Naive thymus-derived CD4-positive, alpha-beta T cell (primary cell): ENCODE measurements at regions not wholly inside any gene's neighbourhood (a gene's known extent, or its start where the extent isn't known, plus 50 kb on each side); places are given as distances from the start of the nearest gene placed in this dataset.

Experiments used
- ATAC-seq: fragments of 150-1000 bp; cut with Tn5 transposase; 2 replicates; pipeline ENCODE4 v1.10.0; 2021; ENCODE audit warnings: mild to moderate bottlenecking, moderate library complexity
- CTCF ChIA-PET: fragments of 350-600 bp; sonication (Branson Sonifier 250); formaldehyde crosslinking; loops from one replicate; lab custom pipeline; 2021; ENCODE audit warnings: antibody characterized with exemption; lab: Charles Lee
- POLR2A ChIA-PET: fragments of 350-600 bp; sonication (Branson Sonifier 250); formaldehyde crosslinking; loops from one replicate; lab custom pipeline; 2021; ENCODE audit warnings: antibody characterized with exemption, inconsistent platforms; lab: Charles Lee
- DNase-seq, 9 donors: peaks; one replicate each; pipeline versions ENCODE4 v3.0.0 to v3.0.0-alpha.2; 2020 to 2022; ENCODE audit warnings: mixed read lengths in 1 of 9
- H3K27ac ChIP-seq: one replicate; pipeline ENCODE4 v1.7.0; 2013; ENCODE audit warnings: mild to moderate bottlenecking, low read depth, low read length, moderate library complexity
- H3K27me3 ChIP-seq, 2 donors: one replicate each; pipeline ENCODE4 v1.7.0; 2013; ENCODE audit warnings: low read length in 2 of 2, mild to moderate bottlenecking in 2 of 2, moderate library complexity in 2 of 2; ENCODE audit not compliant: control insufficient read depth in 2 of 2, insufficient read depth in 2 of 2
- H3K36me3 ChIP-seq, 3 experiments: 1 replicate in 2 of 3; 2 replicates in 1 of 3; pipeline ENCODE4 v1.7.0; 2013; ENCODE audit warnings: low read length in 3 of 3, mild to moderate bottlenecking in 3 of 3, moderate library complexity in 1 of 3; ENCODE audit not compliant: insufficient read depth in 3 of 3, control insufficient read depth in 2 of 3
- H3K4me1 ChIP-seq, 2 donors: one replicate each; pipeline ENCODE4 v1.7.0; 2013; ENCODE audit warnings: low read length in 2 of 2, mild to moderate bottlenecking in 2 of 2, moderate library complexity in 1 of 2; ENCODE audit not compliant: control insufficient read depth in 2 of 2, insufficient read depth in 2 of 2
- H3K4me3 ChIP-seq: 2 replicates; pipeline ENCODE4 v1.7.0; 2013; ENCODE audit warnings: mild to moderate bottlenecking, low read length
- H3K9me3 ChIP-seq, 3 experiments: 1 replicate in 2 of 3; 2 replicates in 1 of 3; pipeline ENCODE4 v1.7.0; 2013; ENCODE audit warnings: low read length in 3 of 3; ENCODE audit not compliant: control insufficient read depth in 2 of 3
- H3K27ac Mint-ChIP-seq, 9 donors: one replicate each; pipeline ENCODE4 v1.8.0; 2020 to 2022; ENCODE audit warnings: mixed read lengths in 9 of 9, mild to moderate bottlenecking in 8 of 9, moderate library complexity in 5 of 9, inconsistent platforms in 2 of 9
- H3K27me3 Mint-ChIP-seq, 5 donors: one replicate each; pipeline ENCODE4 v1.8.0; 2021 to 2022; ENCODE audit warnings: mixed read lengths in 5 of 5, mild to moderate bottlenecking in 1 of 5
- H3K36me3 Mint-ChIP-seq, 5 donors: one replicate each; pipeline ENCODE4 v1.8.0; 2020 to 2022; ENCODE audit warnings: mixed read lengths in 5 of 5, mild to moderate bottlenecking in 3 of 5, inconsistent platforms in 1 of 5
- H3K4me1 Mint-ChIP-seq, 7 donors: one replicate each; pipeline ENCODE4 v1.8.0; 2020 to 2022; ENCODE audit warnings: mixed read lengths in 7 of 7, mild to moderate bottlenecking in 3 of 7, inconsistent platforms in 1 of 7
- H3K4me3 Mint-ChIP-seq, 10 donors: one replicate each; pipeline ENCODE4 v1.8.0; 2020 to 2022; ENCODE audit warnings: mild to moderate bottlenecking in 10 of 10, mixed read lengths in 10 of 10, moderate library complexity in 6 of 10, inconsistent platforms in 2 of 10
- H3K9me3 Mint-ChIP-seq, 11 donors: one replicate each; pipeline ENCODE4 v1.8.0; 2020 to 2022; ENCODE audit warnings: mixed read lengths in 11 of 11, mild to moderate bottlenecking in 4 of 11, inconsistent platforms in 1 of 11, moderate library complexity in 1 of 11
- intact Hi-C, 2 donors: fragments of 100-400 bp; cut with micrococcal nuclease; formaldehyde crosslinking; loops; one replicate each; pipeline ENCODE4 v1.15.1; 2023

GRCh38 chr6:21448485-21449109 lies 145.0 kb upstream of the SOX4 start:
- Histone ChIP-seq H3K4me3 (no peak overlapping the region), H3K27ac (no peak overlapping the region), H3K36me3 (no peaks in the 10 kb centered on the region), H3K27me3 (no peaks in the 10 kb centered on the region), H3K9me3 (no peaks in the 10 kb centered on the region), H3K4me1 (no peaks in the 10 kb centered on the region)
- H3K36me3 Mint-ChIP-seq, result no peaks in the 10 kb centered on the region
- peaks cover 0 to 2% (median 0%) of the 10 kb centered on the region in 11 donors for H3K9me3 Mint-ChIP-seq
- ChIA-PET POLR2A (no interaction called here), CTCF (no interaction called here)
- no peak overlapping the region for H3K27ac Mint-ChIP-seq
- peaks cover 4 to 36% (median 10%) of the 10 kb centered on the region in 5 donors for H3K27me3 Mint-ChIP-seq
- H3K4me3 Mint-ChIP-seq, result no peak overlapping the region
- DNase-seq (no peak), ATAC-seq (no peak)
- intact Hi-C loops, result no loop called here
- H3K4me1 Mint-ChIP-seq, result no peaks in the 10 kb centered on the region

GRCh38 chr6:21450149-21450548 lies 143.4 kb upstream of the SOX4 start:
- no peak overlapping the region for H3K27ac Mint-ChIP-seq
- Histone ChIP-seq H3K27me3 (no peaks in the 10 kb centered on the region), H3K36me3 (no peaks in the 10 kb centered on the region), H3K27ac (no peak overlapping the region), H3K4me1 (no peaks in the 10 kb centered on the region), H3K4me3 (no peak overlapping the region), H3K9me3 (no peaks in the 10 kb centered on the region)
- CTCF ChIA-PET, result no interaction called here
- H3K4me1 Mint-ChIP-seq, result no peaks in the 10 kb centered on the region
- H3K36me3 Mint-ChIP-seq, result no peaks in the 10 kb centered on the region
- ATAC-seq (no peak), DNase-seq (no peak)
- POLR2A ChIA-PET, result no interaction called here
- peaks cover 4 to 32% (median 8%) of the 10 kb centered on the region in 5 donors for H3K27me3 Mint-ChIP-seq
- peaks cover 0 to 2% (median 0%) of the 10 kb centered on the region in 11 donors for H3K9me3 Mint-ChIP-seq
- no peak overlapping the region for H3K4me3 Mint-ChIP-seq
- intact Hi-C loops, result no loop called here

- Histone ChIP-seq H3K4me3 (no peak overlapping the region), H3K36me3 (no peaks in the 10 kb centered on the region), H3K27ac (no peak overlapping the region), H3K4me1 (no peaks in the 10 kb centered on the region), H3K27me3 (no peaks in the 10 kb centered on the region), H3K9me3 (no peaks in the 10 kb centered on the region)
- ATAC-seq (no peak), DNase-seq (no peak)
- Mint-ChIP-seq H3K4me3 (no peak overlapping the region), H3K27ac (no peak overlapping the region), H3K27me3 (peaks cover 4 to 28% (median 7%) of the 10 kb centered on the region in 5 donors), H3K36me3 (no peaks in the 10 kb centered on the region), H3K4me1 (no peaks in the 10 kb centered on the region), H3K9me3 (peaks cover 0 to 2% (median 0%) of the 10 kb centered on the region in 11 donors)
- CTCF ChIA-PET, result no interaction called here
- POLR2A ChIA-PET, result no interaction called here
- intact Hi-C loops, result no loop called here
Observed at GRCh38 chr6:21450628-21451027, 142.9 kb upstream of the SOX4 start.

- no peak overlapping the region for H3K4me3 ChIP-seq
- intact Hi-C loops, result no loop called here
- no peaks in the 10 kb centered on the region for H3K9me3 ChIP-seq
- ChIA-PET POLR2A (no interaction called here), CTCF (no interaction called here)
- no peak overlapping the region for H3K27ac ChIP-seq
- Mint-ChIP-seq H3K4me1 (no peaks in the 10 kb centered on the region), H3K9me3 (peaks cover 0 to 2% (median 0%) of the 10 kb centered on the region in 11 donors), H3K27ac (no peak overlapping the region), H3K27me3 (peaks cover 4 to 22% (median 7%) of the 10 kb centered on the region in 5 donors), H3K36me3 (no peaks in the 10 kb centered on the region), H3K4me3 (no peak overlapping the region)
- H3K36me3 ChIP-seq, result no peaks in the 10 kb centered on the region
- H3K4me1 ChIP-seq, result no peaks in the 10 kb centered on the region
- DNase-seq (no peak), ATAC-seq (no peak)
- no peaks in the 10 kb centered on the region for H3K27me3 ChIP-seq
Observed at GRCh38 chr6:21451546-21452013, 142.0 kb upstream of the SOX4 start.

GRCh38 chr6:21454262-21454661 lies 139.3 kb upstream of the SOX4 start:
- POLR2A ChIA-PET, result no interaction called here
- no peak for DNase-seq
- Histone ChIP-seq H3K4me1 (no peaks in the 10 kb centered on the region), H3K36me3 (no peaks in the 10 kb centered on the region), H3K4me3 (no peak overlapping the region), H3K9me3 (no peaks in the 10 kb centered on the region), H3K27me3 (no peaks in the 10 kb centered on the region), H3K27ac (no peak overlapping the region)
- intact Hi-C loops, result no loop called here
- Mint-ChIP-seq H3K4me1 (no peaks in the 10 kb centered on the region), H3K36me3 (no peaks in the 10 kb centered on the region), H3K4me3 (no peak overlapping the region), H3K27me3 (peaks cover 0 to 22% (median 7%) of the 10 kb centered on the region in 5 donors), H3K27ac (no peak overlapping the region), H3K9me3 (peaks cover 0 to 2% (median 0%) of the 10 kb centered on the region in 11 donors)
- CTCF ChIA-PET, result no interaction called here
- ATAC-seq, result no peak

GRCh38 chr6:21455071-21455470 lies 138.5 kb upstream of the SOX4 start:
- no peaks in the 10 kb centered on the region for H3K4me1 ChIP-seq
- DNase-seq (no peak), ATAC-seq (no peak)
- H3K27me3 ChIP-seq, result no peaks in the 10 kb centered on the region
- no peak overlapping the region for H3K27ac Mint-ChIP-seq
- CTCF ChIA-PET, result no interaction called here
- H3K36me3 ChIP-seq, result no peaks in the 10 kb centered on the region
- no peak overlapping the region for H3K27ac ChIP-seq
- no peaks in the 10 kb centered on the region for H3K36me3 Mint-ChIP-seq
- H3K4me3 Mint-ChIP-seq, result no peak overlapping the region
- POLR2A ChIA-PET, result no interaction called here
- intact Hi-C loops, result no loop called here
- no peaks in the 10 kb centered on the region for H3K4me1 Mint-ChIP-seq
- no peaks in the 10 kb centered on the region for H3K9me3 ChIP-seq
- H3K27me3 Mint-ChIP-seq, result peaks cover 0 to 17% (median 3%) of the 10 kb centered on the region in 5 donors
- no peak overlapping the region for H3K4me3 ChIP-seq
- H3K9me3 Mint-ChIP-seq, result peaks cover 0 to 2% (median 0%) of the 10 kb centered on the region in 11 donors

GRCh38 chr6:21457647-21458046 lies 135.9 kb upstream of the SOX4 start:
- H3K4me3 ChIP-seq, result no peak overlapping the region
- H3K27me3 ChIP-seq, result no peaks in the 10 kb centered on the region
- H3K36me3 ChIP-seq, result no peaks in the 10 kb centered on the region
- no peak overlapping the region for H3K4me3 Mint-ChIP-seq
- H3K4me1 ChIP-seq, result no peaks in the 10 kb centered on the region
- ChIA-PET POLR2A (no interaction called here), CTCF (no interaction called here)
- H3K27ac ChIP-seq, result no peak overlapping the region
- intact Hi-C loops, result no loop called here
- DNase-seq (no peak), ATAC-seq (no peak)
- H3K9me3 Mint-ChIP-seq, result peaks cover 0 to 2% (median 0%) of the 10 kb centered on the region in 11 donors
- H3K27ac Mint-ChIP-seq, result no peak overlapping the region
- no peaks in the 10 kb centered on the region for H3K4me1 Mint-ChIP-seq
- no peaks in the 10 kb centered on the region for H3K36me3 Mint-ChIP-seq
- H3K27me3 Mint-ChIP-seq, result peaks cover 0 to 8% (median 0%) of the 10 kb centered on the region in 5 donors
- H3K9me3 ChIP-seq, result no peaks in the 10 kb centered on the region
